Activated T-helper 9 cell treated with anti-CD3 and anti-CD28 coated beads, Interleukin-2, amount 50 U/mL, for 16 hours (primary cell): ENCODE measurements at regions not wholly inside any gene's neighbourhood (a gene's known extent, or its start where the extent isn't known, plus 50 kb on each side); places are given as distances from the start of the nearest gene placed in this dataset.

Source experiments
- DNase-seq: peaks from one replicate; pipeline ENCODE4 v3.0.0-alpha.2; 2020; ENCODE audit warnings: low read depth

- DNase-seq: no peak
Measured at GRCh38 chr2:126586317-126586716, 69.6 kb upstream of the GYPC start.

DNA sequence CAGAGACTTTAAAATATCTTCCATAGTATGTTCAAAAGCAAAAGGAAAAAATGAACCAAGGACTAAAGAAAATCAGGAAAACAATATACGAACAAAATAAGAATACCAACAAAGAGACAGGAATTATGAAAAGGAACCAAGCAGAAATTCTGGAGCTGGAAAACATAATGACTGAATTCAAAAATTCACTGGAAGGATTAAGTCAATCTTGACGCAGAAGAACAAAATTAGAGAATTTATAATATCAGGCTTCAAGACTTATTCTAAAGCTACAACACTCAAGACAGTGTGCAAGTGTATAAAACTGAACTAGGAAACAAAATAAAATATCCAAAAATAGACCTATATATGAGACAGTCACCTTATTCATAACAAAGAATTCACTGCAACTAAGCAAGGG lies 56.9 kb upstream of the GYPC start:
- no peak for DNase-seq

DNA sequence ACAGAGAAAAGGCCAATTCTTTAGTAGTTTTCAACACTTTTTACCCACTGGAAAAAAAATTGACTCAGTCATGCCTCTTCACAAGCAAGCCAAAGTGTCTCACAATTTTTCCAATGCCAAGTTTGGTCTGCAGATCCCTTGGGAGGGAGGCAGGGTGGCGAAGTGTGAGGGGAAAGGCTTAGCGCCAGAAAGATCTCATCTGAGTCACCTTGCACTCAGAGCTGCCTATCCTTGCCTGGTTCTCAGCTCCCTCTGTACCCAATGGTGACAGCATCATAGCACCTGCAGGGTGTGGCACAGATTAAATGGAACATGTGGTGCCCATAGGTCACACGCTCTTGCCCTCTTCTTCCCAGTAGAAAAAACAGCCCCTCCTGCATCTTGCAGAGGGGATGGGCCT lies 55.2 kb upstream of the GYPC start:
- no peak for DNase-seq

- DNase-seq: no peak
Measured at GRCh38 chr2:126602334-126602733, 53.6 kb upstream of the GYPC start.
